Neural progenitor cell (in vitro differentiated cells): ENCODE measurements at regions not wholly inside any gene's neighbourhood (a gene's known extent, or its start where the extent isn't known, plus 50 kb on each side); places are given as distances from the start of the nearest gene placed in this dataset.
A peak's percentile ranks its signal among the peaks of the same experiment; 100 is the strongest.

Source experiments
- DNase-seq: peaks from one replicate; pipeline ENCODE4 v3.0.0-alpha.2; 2016; ENCODE audit warnings: low spot score
- H2AFZ ChIP-seq: fragments of 200-600 bp; sonication (generic); replicated peaks from 2 replicates; pipeline ENCODE4 v1.6.1; 2016; ENCODE audit warnings: antibody characterized with exemption
- H3F3A ChIP-seq: fragments of 200-600 bp; sonication (generic); 2 replicates; pipeline ENCODE4 v1.6.1; 2016; ENCODE audit warnings: antibody characterized with exemption, low read depth
- H3K27ac ChIP-seq: fragments of 200-600 bp; sonication (generic); 2 replicates; pipeline ENCODE4 v1.5.1; 2016; ENCODE audit warnings: mild to moderate bottlenecking
- H3K27me3 ChIP-seq: fragments of 200-600 bp; sonication (generic); 2 replicates; pipeline ENCODE4 v1.6.1; 2016; ENCODE audit warnings: mild to moderate bottlenecking, moderate library complexity
- H3K36me3 ChIP-seq: fragments of 200-600 bp; sonication (generic); 2 replicates; pipeline ENCODE4 v1.5.1; 2016
- H3K4me1 ChIP-seq: fragments of 200-600 bp; sonication (generic); 2 replicates; pipeline ENCODE4 v1.6.1; 2016; ENCODE audit warnings: mixed run types
- H3K4me2 ChIP-seq: fragments of 200-600 bp; sonication (generic); 2 replicates; pipeline ENCODE4 v1.6.1; 2016
- H3K4me3 ChIP-seq: fragments of 200-600 bp; sonication (generic); 2 replicates; pipeline ENCODE4 v1.5.1; 2016
- H3K79me2 ChIP-seq: fragments of 200-600 bp; sonication (generic); 2 replicates; pipeline ENCODE4 v1.6.1; 2016; ENCODE audit warnings: low read depth
- H3K9ac ChIP-seq: fragments of 200-600 bp; sonication (generic); 2 replicates; pipeline ENCODE4 v1.6.1; 2016
- H3K9me3 ChIP-seq: fragments of 200-600 bp; sonication (generic); 2 replicates; pipeline ENCODE4 v1.5.1; 2016; ENCODE audit warnings: low read depth
- H4K20me1 ChIP-seq: fragments of 200-600 bp; sonication (generic); 2 replicates; pipeline ENCODE4 v1.6.1; 2016; ENCODE audit warnings: low read depth
- H3K27ac Mint-ChIP-seq: 3 replicates; pipeline ENCODE4 v1.8.0; 2021; ENCODE audit warnings: mixed read lengths
- H3K27me3 Mint-ChIP-seq: 2 replicates; pipeline ENCODE4 v1.8.0; 2022; ENCODE audit warnings: low read depth, mild to moderate bottlenecking, inconsistent platforms, moderate library complexity, mixed read lengths; ENCODE audit not compliant: insufficient read depth
- H3K36me3 Mint-ChIP-seq: 3 replicates; pipeline ENCODE4 v1.8.0; 2021; ENCODE audit warnings: mixed read lengths
- H3K4me1 Mint-ChIP-seq: 3 replicates; pipeline ENCODE4 v1.8.0; 2021; ENCODE audit warnings: mixed read lengths
- H3K4me3 Mint-ChIP-seq: 3 replicates; pipeline ENCODE4 v1.8.0; 2021; ENCODE audit warnings: mild to moderate bottlenecking, moderate library complexity, mixed read lengths
- H3K9me3 Mint-ChIP-seq: 3 replicates; pipeline ENCODE4 v1.8.0; 2020; ENCODE audit warnings: mixed read lengths
- EZH2 ChIP-seq: fragments of 200-600 bp; sonication (generic); IDR thresholded peaks from 2 replicates; pipeline ENCODE4 v1.6.1; 2017; ENCODE audit warnings: antibody characterized with exemption, mild to moderate bottlenecking, moderate library complexity
- EZH2phosphoT487 ChIP-seq: fragments of 200-600 bp; sonication (generic); IDR thresholded peaks from 2 replicates; pipeline ENCODE4 v1.6.1; 2017; ENCODE audit warnings: antibody characterized with exemption
- TF ChIP-seq, protein P1 (sequence below): fragments of 200-600 bp; sonication (generic); IDR thresholded peaks from 2 replicates; pipeline ENCODE4 v1.5.1; 2017; ENCODE audit warnings: antibody characterized with exemption, mild to moderate bottlenecking

DNA sequence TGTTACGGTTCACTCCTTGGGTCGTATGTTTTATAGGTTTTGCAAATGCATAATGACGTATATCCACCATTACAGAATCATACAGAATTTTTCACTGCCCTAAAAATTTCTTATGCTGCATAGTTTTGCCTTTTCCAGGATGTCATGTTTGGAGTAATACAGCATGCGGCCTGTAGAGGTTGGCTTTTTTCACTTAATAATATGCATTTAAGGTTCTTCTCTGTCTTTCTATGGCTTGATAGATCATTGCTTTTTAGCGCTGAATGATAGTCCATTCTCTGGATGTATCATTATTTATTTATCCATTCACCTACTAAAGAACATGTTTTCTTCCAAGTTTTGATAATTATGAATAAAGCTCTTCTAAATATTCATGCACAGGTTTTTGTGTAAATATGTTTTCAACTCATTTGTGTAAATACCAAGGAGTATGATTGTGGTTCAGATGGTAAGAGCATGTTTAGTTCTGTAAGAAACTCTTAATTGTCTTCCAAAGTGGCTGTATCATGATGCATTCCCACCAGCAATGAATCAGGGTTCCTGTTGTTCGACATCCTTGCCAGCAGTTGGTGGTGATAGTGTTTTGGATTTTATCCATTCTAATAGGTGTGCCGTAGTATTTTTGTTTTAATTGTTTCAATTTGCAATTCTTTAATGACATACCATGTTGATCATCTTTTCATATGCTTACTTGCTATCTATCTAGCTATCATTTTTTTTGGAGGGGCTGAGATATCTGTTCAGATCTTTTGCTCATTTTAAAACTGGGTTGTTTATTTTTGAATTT is 531.2 kb upstream of the GHITM start:
- Histone ChIP-seq H3K36me3 (no peaks in the 10 kb centered on the region), H3K27ac (no peak overlapping the region), H4K20me1 (no peaks in the 10 kb centered on the region), H3K9ac (no peak overlapping the region), H3K4me1 (peaks cover 4% of the 10 kb centered on the region), H3K4me2 (no peak overlapping the region), H3K27me3 (no peaks in the 10 kb centered on the region), H2AFZ (no peak overlapping the region), H3K4me3 (no peak overlapping the region), H3K9me3 (no peaks in the 10 kb centered on the region), H3F3A (no peaks in the 10 kb centered on the region), H3K79me2 (no peaks in the 10 kb centered on the region)
- Mint-ChIP-seq H3K4me1 (peaks cover 44% of the 10 kb centered on the region), H3K27ac (peak overlapping the region; percentile 29), H3K27me3 (no peaks in the 10 kb centered on the region), H3K4me3 (no peak overlapping the region), H3K36me3 (peaks cover 3% of the 10 kb centered on the region), H3K9me3 (peaks cover 13% of the 10 kb centered on the region)
- DNase-seq, result no peak
- TF ChIP-seq EZH2, result no peak
- no peak for TF ChIP-seq EZH2phosphoT487
- TF ChIP-seq, protein P1, sequence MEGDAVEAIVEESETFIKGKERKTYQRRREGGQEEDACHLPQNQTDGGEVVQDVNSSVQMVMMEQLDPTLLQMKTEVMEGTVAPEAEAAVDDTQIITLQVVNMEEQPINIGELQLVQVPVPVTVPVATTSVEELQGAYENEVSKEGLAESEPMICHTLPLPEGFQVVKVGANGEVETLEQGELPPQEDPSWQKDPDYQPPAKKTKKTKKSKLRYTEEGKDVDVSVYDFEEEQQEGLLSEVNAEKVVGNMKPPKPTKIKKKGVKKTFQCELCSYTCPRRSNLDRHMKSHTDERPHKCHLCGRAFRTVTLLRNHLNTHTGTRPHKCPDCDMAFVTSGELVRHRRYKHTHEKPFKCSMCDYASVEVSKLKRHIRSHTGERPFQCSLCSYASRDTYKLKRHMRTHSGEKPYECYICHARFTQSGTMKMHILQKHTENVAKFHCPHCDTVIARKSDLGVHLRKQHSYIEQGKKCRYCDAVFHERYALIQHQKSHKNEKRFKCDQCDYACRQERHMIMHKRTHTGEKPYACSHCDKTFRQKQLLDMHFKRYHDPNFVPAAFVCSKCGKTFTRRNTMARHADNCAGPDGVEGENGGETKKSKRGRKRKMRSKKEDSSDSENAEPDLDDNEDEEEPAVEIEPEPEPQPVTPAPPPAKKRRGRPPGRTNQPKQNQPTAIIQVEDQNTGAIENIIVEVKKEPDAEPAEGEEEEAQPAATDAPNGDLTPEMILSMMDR, result no peak

DNA sequence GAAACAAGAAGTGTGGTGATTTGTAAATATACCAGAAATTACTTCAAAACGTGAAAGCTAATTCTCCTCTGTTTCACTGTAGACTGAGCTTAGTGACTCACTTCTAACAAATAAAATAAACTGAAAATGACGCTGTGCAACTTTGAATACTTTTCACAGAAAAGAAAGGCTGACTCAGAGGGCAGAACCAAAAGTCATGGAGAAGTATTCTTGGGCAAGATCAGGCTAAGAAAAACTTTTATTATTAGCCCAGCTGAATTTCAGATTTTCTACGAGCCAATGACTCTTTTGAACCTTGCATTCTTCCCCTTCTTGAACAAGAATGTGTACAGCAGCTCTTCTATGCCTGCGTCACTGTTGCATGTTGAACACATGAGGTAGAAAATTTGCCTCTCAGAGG is 527.3 kb upstream of the GHITM start:
- no peak overlapping the region for H3K4me3 Mint-ChIP-seq
- peaks cover 35% of the 10 kb centered on the region for H3K4me1 Mint-ChIP-seq
- no peak overlapping the region for H3K27ac ChIP-seq
- H4K20me1 ChIP-seq, result no peaks in the 10 kb centered on the region
- H3F3A ChIP-seq, result no peaks in the 10 kb centered on the region
- H3K4me2 ChIP-seq, result no peak overlapping the region
- H3K4me1 ChIP-seq, result no peaks in the 10 kb centered on the region
- peaks cover 11% of the 10 kb centered on the region for H3K9me3 Mint-ChIP-seq
- H2AFZ ChIP-seq, result no peak overlapping the region
- H3K27me3 ChIP-seq, result no peaks in the 10 kb centered on the region
- TF ChIP-seq EZH2 (no peak), EZH2phosphoT487 (no peak)
- TF ChIP-seq, protein P1, result no peak
- H3K9me3 ChIP-seq, result no peaks in the 10 kb centered on the region
- peaks cover 2% of the 10 kb centered on the region for H3K36me3 Mint-ChIP-seq
- no peak overlapping the region for H3K9ac ChIP-seq
- H3K27ac Mint-ChIP-seq, result no peak overlapping the region
- H3K79me2 ChIP-seq, result no peaks in the 10 kb centered on the region
- H3K4me3 ChIP-seq, result no peak overlapping the region
- no peaks in the 10 kb centered on the region for H3K27me3 Mint-ChIP-seq
- no peaks in the 10 kb centered on the region for H3K36me3 ChIP-seq
- no peak for DNase-seq

DNA sequence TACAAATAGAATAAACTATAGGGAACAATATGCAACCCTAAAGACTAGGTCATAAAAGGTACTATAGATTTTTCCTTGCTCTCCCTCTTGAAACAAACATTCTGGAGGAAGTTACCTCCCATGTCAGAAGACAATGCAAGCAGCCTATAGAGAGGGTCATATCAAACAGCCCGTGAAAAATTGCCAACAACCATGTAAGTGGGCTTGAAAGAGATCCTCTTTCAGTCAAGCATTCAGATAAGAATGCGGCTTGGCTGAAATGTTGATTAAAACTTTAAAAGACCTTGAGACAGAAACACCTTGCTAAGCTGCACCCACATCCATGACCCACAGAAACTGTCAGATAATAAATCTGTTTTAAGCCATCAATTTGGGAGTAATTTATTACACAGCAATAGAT is 526.6 kb upstream of the GHITM start:
- Mint-ChIP-seq H3K27me3 (no peaks in the 10 kb centered on the region), H3K4me3 (no peak overlapping the region), H3K36me3 (peaks cover 2% of the 10 kb centered on the region), H3K9me3 (peaks cover 11% of the 10 kb centered on the region), H3K27ac (no peak overlapping the region), H3K4me1 (peaks cover 32% of the 10 kb centered on the region)
- Histone ChIP-seq H3K79me2 (no peaks in the 10 kb centered on the region), H3K4me1 (peaks cover 1% of the 10 kb centered on the region), H3K27me3 (no peaks in the 10 kb centered on the region), H3F3A (no peaks in the 10 kb centered on the region), H3K36me3 (no peaks in the 10 kb centered on the region), H3K27ac (no peak overlapping the region), H3K9me3 (no peaks in the 10 kb centered on the region), H3K9ac (no peak overlapping the region), H2AFZ (no peak overlapping the region), H4K20me1 (no peaks in the 10 kb centered on the region), H3K4me2 (no peak overlapping the region), H3K4me3 (no peak overlapping the region)
- TF ChIP-seq, protein P1, result no peak
- TF ChIP-seq EZH2phosphoT487, result no peak
- TF ChIP-seq EZH2, result no peak
- no peak for DNase-seq
